IPS DF 4.7 (cell line): ENCODE measurements at regions not wholly inside any gene's neighbourhood (a gene's known extent, or its start where the extent isn't known, plus 50 kb on each side); places are given as distances from the start of the nearest gene placed in this dataset.

Experiments used
- DNase-seq: peaks from one replicate; pipeline ENCODE4 v3.0.0-alpha.2; 2013; ENCODE audit warnings: low spot score; ENCODE audit errors: extremely low read depth

DNA sequence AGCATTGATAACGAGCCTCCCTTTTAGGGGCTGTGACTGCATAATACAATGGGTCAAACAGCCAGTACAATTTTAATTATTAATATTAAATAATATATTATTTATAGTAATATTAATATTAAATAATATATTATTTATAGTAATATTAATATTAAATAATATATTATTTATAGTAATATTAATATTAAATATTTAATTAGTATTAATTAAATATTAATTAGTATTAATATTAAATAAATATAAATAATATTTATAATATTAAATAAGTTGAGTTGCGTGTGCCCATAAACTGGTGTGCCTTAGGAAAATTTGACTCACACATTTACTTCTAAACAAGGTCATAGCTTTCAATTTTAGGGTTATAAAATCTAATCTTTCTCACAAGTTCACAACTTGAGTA, 509.3 kb upstream of the RGS18 start:
- DNase-seq: no peak

DNA sequence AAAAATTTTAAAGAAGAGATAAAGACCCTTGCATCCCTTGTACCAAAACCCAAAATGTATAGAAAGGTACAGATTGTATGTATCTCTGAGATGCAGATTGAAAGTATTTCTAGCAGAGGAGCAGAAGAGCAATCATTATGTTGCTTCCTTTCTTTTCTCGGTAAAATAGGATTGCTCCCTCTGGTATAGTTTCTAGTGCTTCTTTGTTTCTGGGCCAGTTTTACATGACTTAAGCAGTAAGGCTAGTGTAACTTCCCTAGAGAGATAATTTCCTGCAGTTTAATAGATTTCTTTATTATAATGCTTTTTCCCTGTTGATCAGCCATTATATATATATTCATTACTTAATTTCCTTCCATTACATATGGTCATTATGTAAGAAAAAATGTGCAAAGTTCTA, 496.2 kb upstream of the RGS18 start:
- DNase-seq: no peak

DNA sequence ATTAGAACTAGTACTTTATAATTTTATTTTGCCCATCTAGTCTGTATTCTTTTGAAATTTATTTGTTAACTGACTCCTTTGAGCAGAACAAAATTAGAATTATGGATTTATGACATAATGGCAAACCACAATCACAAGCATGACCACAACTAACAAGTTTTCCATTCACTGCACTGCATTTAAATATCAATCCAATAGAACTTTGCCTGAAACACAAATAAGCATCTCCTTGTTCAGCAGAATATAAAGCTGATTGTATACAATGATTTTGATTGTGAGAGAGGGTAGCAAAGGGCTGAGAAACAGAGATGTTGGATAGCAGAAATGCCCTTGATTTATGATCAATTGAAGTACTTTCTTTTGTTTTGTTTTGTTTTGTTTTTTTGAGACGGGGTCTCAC, 495.5 kb upstream of the RGS18 start:
- DNase-seq: no peak

DNA sequence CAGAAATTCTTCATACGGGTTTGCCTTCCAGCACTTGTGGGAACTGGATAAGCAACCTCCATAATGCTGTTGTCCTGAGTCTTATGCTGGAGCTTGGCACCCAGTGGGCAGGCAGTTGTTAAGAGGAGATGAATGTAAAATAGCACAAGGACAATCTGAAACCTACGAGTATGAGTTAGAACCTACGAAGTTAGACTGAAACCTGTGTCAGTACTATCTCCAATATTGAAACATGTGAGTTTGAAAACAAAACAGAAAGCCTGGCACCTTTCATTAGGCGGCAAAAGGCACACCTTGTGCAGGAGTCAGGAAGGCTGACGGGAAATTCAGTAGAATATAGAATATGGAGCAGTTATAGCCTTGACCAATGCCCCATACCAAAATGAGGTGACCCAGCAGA, 489.7 kb upstream of the RGS18 start:
- no peak for DNase-seq

DNA sequence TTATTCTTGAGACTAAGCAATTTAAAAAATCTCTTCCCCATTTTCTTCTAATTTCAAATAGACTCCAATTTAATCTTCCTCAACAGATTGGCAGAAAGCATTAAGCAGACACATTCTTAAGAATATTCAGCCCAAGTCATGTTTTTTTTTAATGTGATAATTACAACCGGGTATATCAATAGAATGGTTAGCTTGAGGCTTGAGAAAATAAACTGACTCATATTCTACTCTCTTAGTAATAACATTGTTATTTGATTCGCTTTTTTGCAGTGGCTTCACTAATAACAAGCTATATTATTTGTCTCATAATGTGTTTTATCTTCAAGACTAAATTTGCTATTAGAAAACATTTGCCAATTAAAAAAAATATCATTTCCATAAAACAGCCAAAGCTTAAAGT, 488.6 kb upstream of the RGS18 start:
- no peak for DNase-seq

DNA sequence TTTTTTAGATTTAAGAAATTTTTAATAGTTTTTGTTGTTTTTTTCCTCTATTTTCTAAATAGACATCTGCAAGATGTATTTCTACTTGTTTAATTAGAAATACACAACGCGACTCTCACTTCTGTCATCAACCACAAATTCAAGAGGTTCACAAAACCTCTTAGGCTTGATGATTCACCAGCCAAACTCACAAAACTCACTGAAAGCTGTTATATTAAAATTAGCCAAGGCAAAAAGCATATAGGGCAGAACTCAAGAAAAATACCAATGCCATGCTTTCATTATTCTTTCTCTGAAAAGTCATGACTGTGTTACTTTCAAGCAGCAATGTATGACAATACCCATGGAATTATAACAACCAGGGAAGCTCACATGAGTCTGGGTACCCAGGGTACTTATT, 487.0 kb upstream of the RGS18 start:
- no peak for DNase-seq

DNA sequence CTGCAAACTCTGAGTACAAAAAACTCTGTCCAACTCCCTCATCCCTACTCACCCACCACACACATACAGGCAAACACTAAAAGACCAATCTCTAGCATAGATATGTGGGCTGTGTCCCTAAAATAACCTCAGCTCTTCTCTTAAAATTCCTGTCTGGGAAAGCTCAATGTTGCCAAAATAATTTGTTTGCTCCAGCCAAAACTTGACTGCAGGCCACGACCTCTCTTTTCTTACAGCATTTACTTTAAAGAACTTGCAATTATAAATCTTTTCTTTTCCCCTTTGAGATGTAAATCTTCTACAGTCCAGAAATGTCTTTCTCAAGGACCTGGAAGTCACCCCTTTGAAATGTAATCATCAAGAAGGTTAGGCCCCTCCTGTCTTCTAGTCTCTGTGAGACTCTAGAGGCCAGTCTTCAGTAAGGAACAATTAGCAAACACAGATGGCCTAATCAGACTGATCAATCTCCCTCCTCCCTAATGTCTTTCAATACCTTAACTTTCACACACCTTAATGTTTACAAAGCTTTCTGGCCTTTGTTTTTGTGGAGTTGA, 483.6 kb upstream of the RGS18 start:
- no peak for DNase-seq

DNA sequence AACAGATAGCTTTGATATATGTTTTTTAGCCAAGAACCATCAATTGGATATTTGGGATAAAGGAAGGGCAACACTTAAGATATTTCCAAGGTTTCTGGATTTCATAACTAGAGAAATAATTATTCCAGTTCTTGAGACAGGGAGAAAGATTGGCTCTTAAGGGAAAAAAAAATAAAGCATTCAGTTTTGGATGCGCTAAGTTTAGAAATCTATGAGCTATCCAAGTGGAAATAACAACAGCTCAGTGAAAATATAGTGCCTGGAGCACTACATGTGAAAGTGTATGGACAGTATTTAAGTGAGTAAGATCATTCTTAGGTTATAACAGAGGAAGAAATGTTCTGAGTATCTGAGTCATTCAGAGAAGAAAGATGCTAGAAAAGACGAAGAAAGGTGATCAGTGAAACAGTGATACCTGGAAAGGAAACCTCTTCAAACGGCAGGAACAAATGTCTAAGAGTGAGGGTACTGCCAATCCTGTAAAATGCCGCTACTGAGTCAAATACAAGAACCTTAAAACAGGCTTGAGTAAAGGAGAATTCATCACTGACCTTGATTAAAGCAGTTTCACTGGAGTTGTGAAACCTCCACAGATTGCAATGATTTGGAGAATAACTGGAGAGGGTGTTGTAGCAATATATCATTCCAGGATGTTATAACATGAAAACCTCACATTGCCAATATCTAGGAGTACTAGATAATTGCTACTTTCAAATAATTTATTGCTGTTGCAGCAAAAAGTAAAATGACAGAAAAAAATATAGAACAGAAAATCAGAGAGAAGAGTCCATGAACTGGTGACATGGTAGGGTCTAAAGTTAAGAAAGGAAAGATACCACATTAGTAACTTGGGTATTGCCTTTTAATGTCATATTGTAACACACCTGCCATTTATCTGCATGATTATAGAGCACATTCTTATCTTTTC, 482.1 kb upstream of the RGS18 start:
- DNase-seq: no peak

DNA sequence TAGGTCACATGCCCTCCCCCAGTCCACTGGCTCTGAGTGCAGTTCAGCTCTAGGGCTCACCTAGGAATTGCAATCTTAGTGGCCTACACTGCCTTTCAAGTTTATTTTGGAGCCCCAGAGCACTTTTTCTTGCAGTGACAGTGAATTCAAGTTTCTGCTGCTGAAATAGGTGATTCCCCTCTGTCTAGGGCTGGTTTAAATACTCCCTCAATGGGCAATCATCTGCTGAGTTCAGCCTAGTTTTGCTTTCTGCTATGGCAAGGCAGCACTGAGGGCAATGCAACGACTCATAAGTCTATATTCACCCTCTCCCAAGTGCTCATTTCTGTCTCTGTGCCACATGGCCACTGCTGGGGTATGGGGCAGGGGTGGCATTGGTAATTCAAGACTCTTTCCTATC, 472.6 kb upstream of the RGS18 start:
- no peak for DNase-seq

DNA sequence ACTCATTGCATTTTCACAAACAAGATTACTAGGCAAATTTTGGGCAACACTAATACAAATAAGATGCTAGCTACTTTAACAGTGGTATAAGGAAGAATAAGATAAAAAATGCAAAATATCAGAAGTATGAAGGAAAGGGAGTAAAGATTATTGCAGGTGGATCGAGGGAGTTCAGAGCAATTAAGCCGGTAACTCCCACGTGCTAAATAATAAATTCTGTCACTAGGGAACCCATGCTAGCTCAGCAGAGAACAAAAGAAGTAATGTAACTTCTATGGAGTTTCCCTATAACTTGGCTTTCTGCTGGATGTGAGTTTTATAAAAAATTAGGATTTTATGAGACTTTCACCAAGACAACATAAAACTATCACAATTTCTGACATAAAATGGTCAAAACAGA, 470.5 kb upstream of the RGS18 start:
- DNase-seq: no peak

DNA sequence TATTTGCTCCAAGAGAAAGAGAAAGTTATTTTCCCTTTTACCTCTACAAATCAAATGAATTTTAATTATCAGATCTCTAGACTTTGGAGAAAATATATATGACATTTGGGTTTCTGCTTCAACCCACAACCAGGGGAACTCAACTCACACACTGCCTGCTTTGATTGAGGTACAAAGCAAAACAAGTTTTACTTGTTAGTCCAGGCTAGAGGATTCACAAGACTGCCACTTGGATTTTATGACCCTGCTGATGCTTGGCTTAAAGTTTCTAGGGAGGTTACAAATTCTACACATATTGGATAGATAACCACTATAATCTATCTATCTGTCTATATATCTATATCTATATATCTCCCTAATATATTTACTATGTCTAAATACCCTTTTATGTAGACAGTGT, 467.3 kb upstream of the RGS18 start:
- DNase-seq: no peak

DNA sequence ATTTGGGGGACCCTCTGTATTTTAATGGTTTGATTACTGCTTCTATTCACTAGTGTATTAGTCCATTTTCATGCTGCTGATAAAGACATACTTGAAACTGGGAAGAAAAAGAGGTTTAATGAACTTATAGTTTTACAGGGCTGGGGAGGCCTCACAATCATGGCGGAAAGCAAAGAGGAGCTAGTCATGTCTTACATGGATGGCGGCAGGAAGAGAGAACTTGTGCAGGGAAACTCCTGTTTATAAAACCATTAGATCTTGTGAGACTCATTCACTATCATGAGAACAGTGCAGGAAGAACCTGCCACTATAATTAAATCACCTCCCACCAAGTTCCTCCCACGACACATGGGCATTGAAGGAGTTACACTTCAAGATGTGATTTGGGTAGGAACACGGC, 464.5 kb upstream of the RGS18 start:
- DNase-seq: no peak

DNA sequence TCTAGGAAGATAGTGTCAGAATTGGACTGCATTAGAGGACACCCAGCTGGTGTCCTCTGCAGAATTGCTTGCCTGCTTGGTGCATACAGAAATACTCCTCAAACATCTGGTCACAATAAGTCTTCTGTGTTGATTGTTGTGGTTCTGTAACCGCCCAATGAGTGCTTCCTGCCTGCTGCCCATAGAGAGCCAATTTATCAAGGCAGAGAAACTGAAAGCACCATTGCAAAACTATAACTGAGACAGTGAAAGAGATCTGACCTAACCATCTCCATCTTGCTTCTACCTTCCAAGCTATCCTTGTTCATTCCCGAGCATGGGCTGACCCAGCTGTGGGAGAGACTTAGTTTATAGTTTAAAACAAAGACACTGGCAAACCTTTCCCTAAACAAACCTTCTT, 462.4 kb upstream of the RGS18 start:
- DNase-seq: no peak

DNA sequence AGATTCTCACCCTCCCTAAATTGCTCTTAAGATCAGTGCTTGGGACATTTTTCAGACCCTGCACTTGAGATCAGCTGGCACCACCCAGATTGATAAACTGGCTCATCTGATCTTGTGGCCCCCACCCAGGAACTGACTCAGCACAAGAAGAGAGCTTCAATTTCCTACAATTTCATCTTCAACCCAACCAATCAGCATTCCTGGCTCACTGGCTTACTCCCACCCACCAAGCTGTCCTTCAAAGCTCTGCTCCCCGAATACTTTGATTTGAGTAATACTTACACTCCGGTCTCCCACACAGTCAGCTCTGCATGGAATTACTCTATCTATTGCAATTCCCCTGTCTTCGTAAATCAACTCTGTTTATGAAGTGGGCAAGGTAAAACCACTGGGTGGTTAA, 461.9 kb upstream of the RGS18 start:
- DNase-seq: no peak

DNA sequence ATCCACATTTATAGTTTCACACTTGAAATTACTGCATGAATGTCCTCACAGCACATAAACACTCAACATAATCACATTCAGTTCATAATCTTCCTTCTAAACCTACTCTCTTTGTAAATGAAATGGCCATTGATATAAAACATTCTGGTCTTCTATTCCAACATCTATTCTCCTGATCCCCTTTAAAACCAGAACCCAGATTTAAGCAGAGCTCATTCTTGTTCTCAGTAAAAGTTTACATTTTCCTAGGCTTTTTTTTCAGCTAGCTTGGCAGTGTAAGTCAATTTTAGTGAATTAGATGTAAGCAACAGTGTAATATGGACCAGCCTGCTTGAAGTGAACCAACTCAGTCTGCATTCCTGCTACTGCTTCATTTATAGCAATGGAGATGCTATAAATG, 460.7 kb upstream of the RGS18 start:
- DNase-seq: no peak

DNA sequence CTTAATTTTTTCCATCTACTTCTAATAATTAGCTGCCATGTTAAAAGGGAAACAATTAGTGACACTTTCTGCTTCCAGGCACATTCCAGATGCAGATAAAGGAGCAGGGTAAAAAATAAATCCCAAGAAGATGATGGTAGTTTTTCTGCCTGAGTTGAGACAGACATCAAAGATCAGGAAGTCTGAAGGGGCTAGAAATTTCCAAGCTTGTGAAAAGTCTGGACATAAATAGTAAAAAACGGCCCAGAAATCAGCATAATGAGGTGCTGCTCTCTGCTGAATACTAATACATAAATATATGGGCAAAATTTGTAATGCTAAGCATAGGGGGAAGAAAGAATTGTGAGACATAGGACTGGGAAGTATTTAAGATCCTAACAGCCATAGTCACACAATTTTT, 460.0 kb upstream of the RGS18 start:
- DNase-seq: no peak

DNA sequence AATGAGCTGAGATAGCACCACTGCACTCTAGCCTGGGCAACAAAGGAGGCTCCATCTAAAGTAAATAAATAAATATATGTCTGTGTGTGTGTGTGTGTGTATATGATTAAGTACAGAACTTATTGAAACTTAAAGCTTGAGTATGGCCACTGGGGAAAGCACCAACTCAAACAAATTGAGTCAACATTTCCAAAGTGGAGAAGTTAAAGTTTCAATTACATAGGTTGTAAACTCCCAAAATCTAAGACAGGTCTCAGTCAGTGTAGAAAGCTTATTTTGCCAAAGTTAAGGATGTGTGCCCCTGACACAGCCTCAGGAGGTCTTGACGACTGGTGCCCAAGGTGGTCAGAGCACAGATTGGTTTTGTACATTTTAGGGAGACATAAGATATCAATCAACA, 458.9 kb upstream of the RGS18 start:
- DNase-seq: no peak

DNA sequence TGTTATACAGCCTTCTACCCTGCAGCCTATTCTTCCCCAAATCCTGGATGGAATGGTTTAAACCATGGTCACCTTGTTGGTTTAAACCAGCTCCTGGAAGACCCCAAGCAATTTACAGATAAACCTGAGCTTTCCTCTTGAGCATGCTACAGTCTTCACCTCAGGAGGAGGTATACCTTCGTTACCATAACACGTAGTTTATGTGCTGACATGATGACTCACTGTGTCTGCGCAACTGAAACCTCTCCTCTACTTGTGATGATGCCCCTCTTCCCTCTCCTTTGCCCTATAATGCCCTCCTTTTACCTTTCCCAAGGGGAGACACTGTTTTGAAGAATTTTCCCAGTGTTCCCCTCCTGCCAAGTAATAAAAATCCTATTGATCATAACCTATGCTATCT, 457.3 kb upstream of the RGS18 start:
- no peak for DNase-seq

DNA sequence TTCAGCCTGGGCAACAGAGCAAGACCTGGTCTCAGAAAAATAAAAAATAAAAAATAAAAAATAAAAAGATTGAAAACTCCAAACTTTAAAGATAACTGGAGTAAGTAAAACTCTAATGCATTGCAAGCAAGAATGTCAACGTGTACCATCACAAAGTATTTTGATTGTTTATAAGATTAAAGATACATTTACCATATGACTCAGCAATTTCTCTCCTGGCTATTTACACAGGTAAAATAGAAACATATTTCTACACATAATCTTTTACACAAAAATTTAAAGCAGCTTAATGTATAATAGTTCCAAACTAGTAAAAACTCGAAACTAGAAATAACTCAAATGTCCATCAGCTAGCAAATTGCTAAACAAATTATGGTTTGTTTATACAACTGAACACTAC, 456.1 kb upstream of the RGS18 start:
- no peak for DNase-seq

DNA sequence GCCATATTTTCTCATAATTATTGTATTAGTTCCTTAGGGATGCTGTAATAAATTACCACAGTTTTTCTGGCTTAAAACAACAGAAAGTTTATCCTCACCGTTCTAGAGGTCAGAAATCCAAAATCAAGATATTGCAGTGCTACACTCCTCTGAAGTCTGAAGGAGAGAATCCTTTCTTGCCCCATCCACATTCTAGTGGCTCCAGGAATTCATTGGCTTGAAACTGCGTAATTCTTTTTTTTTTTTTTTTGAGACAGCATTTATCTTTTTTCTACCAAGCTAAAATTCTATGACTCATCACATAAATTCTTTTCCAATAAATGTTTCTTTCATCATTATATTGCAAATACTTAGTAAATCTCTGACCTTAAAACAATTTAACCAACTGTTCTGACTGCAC, 451.0 kb upstream of the RGS18 start:
- DNase-seq: no peak

DNA sequence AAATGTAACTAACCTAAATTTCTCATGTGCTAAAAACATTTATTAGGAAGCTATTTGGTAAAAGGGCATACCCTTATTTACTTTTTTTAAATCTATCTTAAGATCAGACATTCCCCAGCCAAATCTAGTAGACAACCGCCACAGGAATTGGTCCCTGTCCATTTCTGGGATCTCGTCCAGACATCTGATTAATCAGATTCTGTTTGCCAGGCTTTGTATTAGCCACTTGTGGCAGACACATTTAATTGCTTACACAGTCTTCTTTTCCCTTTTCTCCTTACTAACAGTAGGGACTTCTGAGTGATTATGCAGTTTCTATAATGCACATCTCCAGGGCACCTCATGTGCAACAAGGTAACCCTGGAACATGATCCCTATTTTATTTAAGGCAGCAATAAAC, 449.0 kb upstream of the RGS18 start:
- no peak for DNase-seq

DNA sequence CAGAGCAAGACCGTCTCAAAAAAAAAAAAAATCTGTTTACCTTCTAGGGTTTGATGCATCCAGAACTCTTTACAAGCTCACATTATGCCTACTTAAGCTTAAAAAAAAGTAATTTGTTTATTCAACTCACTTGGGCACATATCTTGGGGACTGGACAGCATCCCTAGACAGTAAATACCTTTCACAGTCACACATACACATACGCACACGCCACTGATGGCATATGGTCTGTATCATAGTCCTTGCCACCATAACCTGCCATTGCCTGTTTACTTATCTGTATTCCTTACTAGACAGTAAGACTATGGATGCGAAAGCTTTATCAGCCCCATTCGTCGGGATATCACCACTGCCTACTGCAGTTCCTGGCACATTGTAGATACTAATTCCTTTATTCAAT, 446.3 kb upstream of the RGS18 start:
- no peak for DNase-seq

DNA sequence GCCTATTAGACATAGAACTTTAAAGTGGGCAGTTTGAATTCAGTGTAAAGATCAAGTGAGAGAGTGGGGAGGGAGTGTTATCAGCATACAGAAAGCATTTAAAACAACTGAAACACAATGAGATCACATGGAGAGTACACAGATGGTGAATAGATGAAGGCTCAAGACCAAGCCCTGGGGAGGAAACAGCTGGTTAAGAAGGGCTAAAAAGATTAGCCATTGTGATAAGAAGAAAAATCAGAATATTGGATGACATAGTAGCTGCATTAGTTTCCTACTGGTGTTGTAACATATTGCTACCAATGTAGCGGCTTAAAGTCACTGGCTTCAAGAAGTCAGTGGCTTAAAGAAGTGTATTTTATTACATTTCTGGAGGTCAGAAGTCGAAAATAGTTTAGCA, 443.4 kb upstream of the RGS18 start:
- no peak for DNase-seq
